Ascending aorta (tissue), 2 donors: ENCODE measurements at regions not wholly inside any gene's neighbourhood (a gene's known extent, or its start where the extent isn't known, plus 50 kb on each side); places are given as distances from the start of the nearest gene placed in this dataset.

Experiments used
- DNase-seq, 2 donors: peaks; one replicate each; pipeline ENCODE4 v3.0.0-alpha.2; 2019; ENCODE audit warnings: low spot score in 2 of 2
- H3K27ac ChIP-seq, 2 donors: fragments of 200-600 bp; sonication (generic); one replicate each; pipeline ENCODE4 v1.5.1; 2016 to 2017; ENCODE audit warnings: mild to moderate bottlenecking in 1 of 2
- H3K27me3 ChIP-seq: fragments of 200-600 bp; sonication (generic); one replicate; pipeline ENCODE4 v1.5.1; 2017
- H3K36me3 ChIP-seq, 2 donors: fragments of 200-600 bp; sonication (generic); one replicate each; pipeline ENCODE4 v1.5.1; 2016
- H3K4me1 ChIP-seq, 2 donors: fragments of 200-600 bp; sonication (generic); one replicate each; pipeline ENCODE4 v1.5.1; 2016 to 2017; ENCODE audit warnings: mild to moderate bottlenecking in 1 of 2
- H3K4me3 ChIP-seq, 2 donors: fragments of 200-600 bp; sonication (generic); one replicate each; pipeline ENCODE4 v1.5.1; 2016 to 2017; ENCODE audit warnings: mild to moderate bottlenecking in 1 of 2
- H3K9me3 ChIP-seq, 2 donors: fragments of 200-600 bp; sonication (generic); one replicate each; pipeline ENCODE4 v1.5.1; 2016
- intact Hi-C: fragments of 100-400 bp; cut with DNase I; formaldehyde crosslinking; loops from one replicate; pipeline ENCODE4 v1.15.1; 2023
- TF ChIP-seq, protein P1 (sequence below), 3 experiments: fragments of 200-600 bp in 2 of 3; fragments of 450-650 bp in 1 of 3; sonication (generic) in 2 of 3; IDR thresholded peaks; one replicate each; pipeline ENCODE4 v1.5.1; 2016 to 2019; ENCODE audit warnings: antibody characterized with exemption in 3 of 3, mild to moderate bottlenecking in 1 of 3, moderate library complexity in 1 of 3

DNA sequence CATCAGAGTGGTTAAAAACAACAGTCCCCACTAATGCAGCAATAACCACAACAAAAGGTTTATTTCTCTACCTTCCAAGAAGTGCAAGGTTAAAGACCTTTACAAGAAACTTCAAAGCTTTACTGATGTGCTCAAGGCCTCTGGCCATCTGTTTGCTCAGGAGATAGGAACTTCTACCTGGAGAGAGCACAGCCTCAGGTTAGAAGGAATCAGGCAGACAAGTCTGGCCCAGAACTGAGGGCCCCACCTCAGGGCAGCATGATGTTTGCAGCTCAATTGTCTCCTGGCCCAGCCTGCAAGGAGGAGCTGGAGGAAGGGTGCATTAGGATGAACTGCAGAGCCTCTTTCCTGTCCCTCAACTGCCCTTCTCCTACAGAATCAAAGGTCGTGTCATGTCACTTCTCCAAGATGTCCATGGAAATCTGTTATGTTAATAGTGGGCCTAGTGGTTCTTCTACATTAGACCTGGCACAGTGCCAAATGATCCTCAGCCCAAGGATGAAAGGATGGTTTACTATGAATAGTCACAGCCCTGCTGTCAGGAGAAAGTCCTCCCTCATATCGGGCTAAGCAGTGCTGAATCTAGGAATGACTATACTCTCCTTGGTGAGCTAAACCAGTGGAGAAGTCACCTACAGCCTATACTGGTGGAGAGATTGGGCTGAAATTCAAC is 98.9 kb upstream of the NTRK2 start:
- intact Hi-C loops: no loop called here
- Histone ChIP-seq H3K4me1 (no peaks in the 10 kb centered on the region), H3K27me3 (no peaks in the 10 kb centered on the region), H3K27ac (no peak overlapping the region), H3K36me3 (no peaks in the 10 kb centered on the region), H3K9me3 (no peaks in the 10 kb centered on the region), H3K4me3 (no peak overlapping the region)
- TF ChIP-seq, protein P1, sequence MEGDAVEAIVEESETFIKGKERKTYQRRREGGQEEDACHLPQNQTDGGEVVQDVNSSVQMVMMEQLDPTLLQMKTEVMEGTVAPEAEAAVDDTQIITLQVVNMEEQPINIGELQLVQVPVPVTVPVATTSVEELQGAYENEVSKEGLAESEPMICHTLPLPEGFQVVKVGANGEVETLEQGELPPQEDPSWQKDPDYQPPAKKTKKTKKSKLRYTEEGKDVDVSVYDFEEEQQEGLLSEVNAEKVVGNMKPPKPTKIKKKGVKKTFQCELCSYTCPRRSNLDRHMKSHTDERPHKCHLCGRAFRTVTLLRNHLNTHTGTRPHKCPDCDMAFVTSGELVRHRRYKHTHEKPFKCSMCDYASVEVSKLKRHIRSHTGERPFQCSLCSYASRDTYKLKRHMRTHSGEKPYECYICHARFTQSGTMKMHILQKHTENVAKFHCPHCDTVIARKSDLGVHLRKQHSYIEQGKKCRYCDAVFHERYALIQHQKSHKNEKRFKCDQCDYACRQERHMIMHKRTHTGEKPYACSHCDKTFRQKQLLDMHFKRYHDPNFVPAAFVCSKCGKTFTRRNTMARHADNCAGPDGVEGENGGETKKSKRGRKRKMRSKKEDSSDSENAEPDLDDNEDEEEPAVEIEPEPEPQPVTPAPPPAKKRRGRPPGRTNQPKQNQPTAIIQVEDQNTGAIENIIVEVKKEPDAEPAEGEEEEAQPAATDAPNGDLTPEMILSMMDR (IDR thresholded peaks at IDR 0.05): no peak
- no peak for DNase-seq

DNA sequence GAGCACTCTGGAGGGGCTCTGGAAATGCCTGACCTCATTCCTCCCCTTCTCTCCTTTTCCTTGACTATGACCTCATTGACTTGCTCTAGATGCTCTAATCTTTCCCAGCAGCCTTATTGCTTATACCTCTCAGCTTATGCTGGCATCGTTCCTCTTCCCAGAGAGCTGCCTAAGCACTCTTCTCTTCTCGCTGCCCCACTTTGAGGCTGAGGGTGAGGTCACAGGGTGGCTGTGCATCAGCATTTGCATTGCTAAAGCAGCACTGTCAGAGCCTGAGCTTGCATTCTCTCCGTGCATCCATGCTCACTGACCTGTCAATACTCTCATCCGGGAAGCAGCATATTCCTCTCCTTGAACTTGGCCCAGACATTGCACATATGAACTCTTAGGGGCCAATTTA is 96.4 kb upstream of the NTRK2 start:
- Histone ChIP-seq H3K4me1 (no peaks in the 10 kb centered on the region), H3K27ac (no peak overlapping the region), H3K9me3 (no peaks in the 10 kb centered on the region), H3K4me3 (no peak overlapping the region), H3K27me3 (no peaks in the 10 kb centered on the region), H3K36me3 (no peaks in the 10 kb centered on the region)
- TF ChIP-seq, protein P1 (IDR thresholded peaks at IDR 0.05): no peak
- no peak for DNase-seq
- intact Hi-C loops: no loop called here

DNA sequence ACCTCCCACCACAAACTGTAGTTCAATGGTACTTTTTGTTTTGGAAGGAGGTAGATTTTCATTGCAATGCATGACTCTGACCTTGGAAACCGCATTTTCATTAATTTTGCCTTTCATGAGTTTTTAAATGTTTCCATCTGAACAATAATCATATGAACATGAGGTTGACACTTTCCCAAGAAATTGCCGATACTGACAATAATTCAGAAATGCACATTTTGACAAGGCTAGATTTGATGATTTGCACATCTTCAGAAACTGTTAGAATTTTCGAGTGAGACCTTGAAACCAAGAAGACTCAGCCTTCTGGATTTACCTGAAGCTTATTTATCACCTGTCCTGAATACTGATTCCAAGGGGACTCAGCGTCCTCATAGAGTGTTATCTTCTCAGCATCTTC is 93.8 kb upstream of the NTRK2 start:
- no peak for DNase-seq
- TF ChIP-seq, protein P1 (IDR thresholded peaks at IDR 0.05): no peak
- no peaks in the 10 kb centered on the region for H3K36me3 ChIP-seq
- intact Hi-C loops: no loop called here
- H3K4me3 ChIP-seq: no peak overlapping the region
- H3K4me1 ChIP-seq: no peaks in the 10 kb centered on the region
- H3K27ac ChIP-seq: no peak overlapping the region
- H3K27me3 ChIP-seq: no peaks in the 10 kb centered on the region
- no peaks in the 10 kb centered on the region for H3K9me3 ChIP-seq

DNA sequence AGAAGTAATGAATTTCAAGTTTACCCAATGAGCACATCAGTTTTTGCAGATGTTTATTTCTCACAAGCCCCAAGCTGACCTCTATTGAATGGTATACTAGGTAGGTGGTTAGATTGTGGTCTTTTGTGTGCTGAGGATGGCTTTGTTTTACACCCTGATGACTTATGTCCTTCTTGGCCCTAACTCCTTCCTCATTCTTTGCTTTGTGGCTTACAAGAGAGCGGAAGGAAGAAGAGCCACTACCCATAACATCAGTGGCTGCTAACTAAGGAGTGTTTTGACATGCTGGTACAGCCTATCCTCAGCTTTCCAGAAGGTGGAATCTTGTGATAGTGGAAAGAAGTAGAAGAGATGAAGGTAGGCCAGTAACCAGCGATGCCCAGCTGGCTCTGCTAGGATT is 85.7 kb upstream of the NTRK2 start:
- intact Hi-C loops: no loop called here
- no peak overlapping the region for H3K27ac ChIP-seq
- no peaks in the 10 kb centered on the region for H3K9me3 ChIP-seq
- no peak overlapping the region for H3K4me3 ChIP-seq
- no peaks in the 10 kb centered on the region for H3K36me3 ChIP-seq
- no peak for DNase-seq
- no peaks in the 10 kb centered on the region for H3K4me1 ChIP-seq
- H3K27me3 ChIP-seq: no peaks in the 10 kb centered on the region
- TF ChIP-seq, protein P1 (IDR thresholded peaks at IDR 0.05): no peak

DNA sequence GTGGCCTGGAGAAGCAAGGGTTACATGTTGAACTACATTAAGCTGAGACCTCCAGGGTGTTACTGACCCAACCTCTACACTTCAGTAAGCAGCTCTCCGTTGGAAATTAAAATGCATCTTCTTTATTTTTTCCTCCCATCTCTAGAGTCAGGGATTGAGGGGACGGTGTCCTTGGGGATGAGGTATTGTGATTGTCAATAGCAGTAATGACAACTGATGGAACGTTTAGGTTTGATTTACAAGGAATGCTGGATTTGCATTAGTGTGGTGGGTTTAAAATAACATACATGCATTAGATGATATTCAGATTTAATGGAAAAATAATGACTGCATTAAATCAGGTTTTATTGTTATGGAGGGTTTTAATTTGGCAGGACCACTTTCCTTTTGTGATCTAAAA is 82.9 kb upstream of the NTRK2 start:
- intact Hi-C loops: no loop called here
- Histone ChIP-seq H3K27me3 (no peaks in the 10 kb centered on the region), H3K9me3 (no peaks in the 10 kb centered on the region)

More for the DNA sequence above, 82.9 kb upstream of the NTRK2 start:
- DNase-seq: no peak
- H3K4me1 ChIP-seq: no peaks in the 10 kb centered on the region
- H3K4me3 ChIP-seq: no peak overlapping the region
- H3K27ac ChIP-seq: no peak overlapping the region
- TF ChIP-seq, protein P1 (IDR thresholded peaks at IDR 0.05): no peak
- H3K36me3 ChIP-seq: no peaks in the 10 kb centered on the region
